ENCODE measurements at regions not wholly inside any gene's neighbourhood (a gene's known extent, or its start where the extent isn't known, plus 50 kb on each side); places are given as distances from the start of the nearest gene placed in this dataset.

DNA sequence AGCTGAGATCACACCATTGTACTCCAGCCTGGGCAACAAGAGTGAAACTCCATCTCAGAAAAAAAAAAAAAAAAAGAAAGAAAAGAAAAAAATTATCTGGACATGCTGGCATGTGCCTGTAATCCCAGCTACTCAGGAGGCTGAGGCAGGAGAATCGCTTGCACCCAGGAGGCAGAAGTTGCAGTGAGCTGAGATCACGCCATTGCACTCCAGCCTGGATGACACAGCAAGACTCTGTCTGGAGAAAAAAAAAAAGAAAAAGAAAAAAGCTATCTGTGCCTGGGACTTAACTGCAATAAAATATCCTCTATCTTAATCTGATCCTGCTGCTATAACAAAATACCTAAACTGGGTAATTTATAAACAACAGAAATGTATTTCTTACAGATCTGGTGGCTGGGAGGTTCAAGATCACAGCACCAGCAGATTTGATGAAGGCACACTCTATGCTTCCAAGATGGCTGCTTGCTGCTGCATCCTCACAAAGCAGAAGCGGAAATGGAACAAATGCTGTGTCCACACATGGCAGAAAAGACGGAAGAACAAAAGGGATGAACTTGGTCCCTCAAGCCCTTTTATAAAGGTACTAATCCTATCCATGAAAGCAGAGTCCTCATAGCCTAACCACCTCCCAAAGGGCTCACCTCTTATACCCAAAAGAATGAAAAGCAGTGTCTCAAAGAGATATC, 273.3 kb upstream of the JARID2 start:
- no peak for ATAC-seq (ENCODE audit: low FRiP score)
- no peak for DNase-seq (ENCODE audit: low spot score)
- TF ChIP-seq, protein P1, sequence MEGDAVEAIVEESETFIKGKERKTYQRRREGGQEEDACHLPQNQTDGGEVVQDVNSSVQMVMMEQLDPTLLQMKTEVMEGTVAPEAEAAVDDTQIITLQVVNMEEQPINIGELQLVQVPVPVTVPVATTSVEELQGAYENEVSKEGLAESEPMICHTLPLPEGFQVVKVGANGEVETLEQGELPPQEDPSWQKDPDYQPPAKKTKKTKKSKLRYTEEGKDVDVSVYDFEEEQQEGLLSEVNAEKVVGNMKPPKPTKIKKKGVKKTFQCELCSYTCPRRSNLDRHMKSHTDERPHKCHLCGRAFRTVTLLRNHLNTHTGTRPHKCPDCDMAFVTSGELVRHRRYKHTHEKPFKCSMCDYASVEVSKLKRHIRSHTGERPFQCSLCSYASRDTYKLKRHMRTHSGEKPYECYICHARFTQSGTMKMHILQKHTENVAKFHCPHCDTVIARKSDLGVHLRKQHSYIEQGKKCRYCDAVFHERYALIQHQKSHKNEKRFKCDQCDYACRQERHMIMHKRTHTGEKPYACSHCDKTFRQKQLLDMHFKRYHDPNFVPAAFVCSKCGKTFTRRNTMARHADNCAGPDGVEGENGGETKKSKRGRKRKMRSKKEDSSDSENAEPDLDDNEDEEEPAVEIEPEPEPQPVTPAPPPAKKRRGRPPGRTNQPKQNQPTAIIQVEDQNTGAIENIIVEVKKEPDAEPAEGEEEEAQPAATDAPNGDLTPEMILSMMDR (IDR thresholded peaks at IDR 0.05): no peak

DNA sequence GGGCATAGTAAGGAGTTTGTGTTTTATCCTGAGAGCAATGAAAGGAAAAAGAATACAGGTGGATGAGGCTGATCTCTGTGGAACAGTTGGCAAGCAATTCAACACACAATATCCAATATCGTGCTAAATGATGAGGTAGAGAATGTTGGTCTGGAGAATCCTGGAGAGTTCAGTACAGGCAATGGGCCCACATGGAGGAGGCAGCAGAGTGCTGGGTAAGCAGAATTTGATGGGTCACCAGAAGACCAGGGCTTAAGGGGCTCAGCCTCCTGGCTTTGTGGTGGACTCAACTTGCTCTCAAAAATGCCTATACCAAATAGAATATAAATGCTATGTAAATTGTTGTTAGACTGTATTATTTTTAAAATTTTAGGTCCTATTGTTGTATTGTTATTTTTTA, 271.5 kb upstream of the JARID2 start:
- ATAC-seq (ENCODE audit: low FRiP score) (no peak), DNase-seq (ENCODE audit: low spot score) (no peak)
- TF ChIP-seq, protein P1 (IDR thresholded peaks at IDR 0.05): no peak

DNA sequence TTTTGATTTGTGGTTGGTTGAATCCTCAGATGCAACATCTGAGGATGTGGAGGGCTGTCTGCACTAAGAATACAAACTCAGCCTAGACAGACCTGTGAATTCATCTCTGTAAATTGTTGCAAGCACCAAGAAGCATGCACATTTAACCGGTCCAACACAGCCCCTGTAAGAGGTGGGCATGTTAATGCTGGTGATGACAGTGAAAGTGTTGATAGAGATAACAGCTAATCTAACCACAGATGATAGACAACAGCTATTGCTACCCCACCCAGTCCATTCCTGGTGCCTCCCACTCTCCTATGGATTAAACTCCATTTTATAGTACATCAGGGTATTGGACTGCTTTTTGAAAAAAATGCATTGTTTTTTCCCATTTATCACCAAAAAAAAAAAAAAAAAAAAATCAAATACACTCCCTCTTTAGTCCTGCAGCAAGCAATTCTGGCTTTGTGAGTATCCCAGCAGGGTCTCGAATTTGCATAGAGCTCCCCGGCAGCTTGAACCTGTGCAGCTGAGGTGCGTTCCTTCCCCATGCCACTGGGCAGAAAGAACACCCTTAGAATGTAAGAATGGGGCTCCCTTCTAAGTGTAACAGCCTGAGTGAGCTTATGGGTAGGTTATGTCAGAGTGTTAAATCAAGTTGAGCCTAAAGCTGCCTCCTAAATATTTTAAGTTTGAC, 270.9 kb upstream of the JARID2 start:
- TF ChIP-seq, protein P1 (IDR thresholded peaks at IDR 0.05): no peak
- ATAC-seq (ENCODE audit: low FRiP score) (no peak), DNase-seq (ENCODE audit: low spot score) (no peak)

DNA sequence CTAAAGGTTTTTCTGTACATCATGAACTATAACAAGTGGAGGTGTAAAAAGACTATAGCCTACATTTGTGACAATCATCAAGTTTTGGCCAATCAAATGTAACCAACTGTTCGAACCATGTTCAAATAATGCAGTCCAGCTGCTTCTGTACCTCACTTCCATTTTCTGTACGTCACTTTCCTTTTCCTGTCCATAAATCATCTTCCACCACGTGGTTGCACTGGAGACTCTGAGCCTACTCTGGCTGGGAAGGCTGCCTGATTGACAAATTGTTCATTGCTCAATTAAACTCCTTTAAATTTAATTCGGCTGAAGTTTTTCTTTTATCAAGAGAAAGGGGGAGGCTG, 270.4 kb upstream of the JARID2 start:
- DNase-seq (ENCODE audit: low spot score) (no peak), ATAC-seq (ENCODE audit: low FRiP score) (no peak)
- TF ChIP-seq, protein P1 (IDR thresholded peaks at IDR 0.05): no peak

DNA sequence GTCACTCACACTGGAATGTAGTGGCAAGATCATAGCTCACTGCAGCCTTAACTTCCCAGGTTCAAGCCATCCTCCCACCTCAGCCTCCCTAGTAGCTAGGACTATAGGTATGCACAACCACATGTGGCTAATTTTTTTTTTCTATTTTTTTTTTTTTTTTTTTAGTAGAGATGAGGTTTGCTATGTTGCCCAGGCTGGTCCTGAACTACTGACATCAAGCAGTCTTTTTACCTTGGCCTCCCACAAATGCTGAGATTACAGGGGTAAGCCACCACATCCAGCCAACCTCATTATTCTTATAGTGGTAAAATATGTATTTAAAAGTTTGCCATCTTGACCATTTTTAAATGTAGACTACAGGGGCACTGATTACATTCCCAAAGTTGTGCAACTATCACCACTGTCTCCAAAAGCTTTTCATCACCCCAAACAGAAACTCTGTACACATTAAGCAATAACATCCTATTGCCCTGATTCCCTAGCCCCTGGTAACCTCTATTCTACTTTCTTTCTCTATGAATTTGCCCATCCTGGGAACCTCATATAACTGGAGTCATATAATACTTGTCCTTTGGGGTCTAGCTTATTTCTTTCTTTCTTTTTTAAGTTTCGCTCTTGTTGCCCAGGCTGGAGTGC, 268.0 kb upstream of the JARID2 start:
- ATAC-seq (ENCODE audit: low FRiP score): no peak
- TF ChIP-seq, protein P1 (IDR thresholded peaks at IDR 0.05): no peak

DNA sequence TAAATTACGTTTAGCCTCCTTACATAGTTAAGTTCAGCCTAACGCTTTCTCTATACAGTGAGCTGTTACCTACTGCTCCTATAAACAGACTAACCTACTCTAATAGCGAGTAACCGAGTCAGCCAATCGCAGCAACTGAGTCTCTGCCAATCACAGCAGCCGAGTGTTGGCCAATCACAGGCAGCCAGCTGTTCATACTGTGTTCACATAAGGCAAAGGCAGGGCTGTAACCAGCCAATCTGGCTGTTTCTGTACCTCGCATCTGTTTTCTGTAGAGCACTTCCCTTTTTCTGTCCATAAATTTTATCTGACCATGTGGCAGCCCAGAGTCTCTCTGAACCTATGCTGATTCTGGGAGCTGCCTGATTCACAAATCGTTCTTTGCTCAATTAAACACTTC, 263.9 kb upstream of the JARID2 start:
- TF ChIP-seq, protein P1 (IDR thresholded peaks at IDR 0.05): no peak
- DNase-seq (ENCODE audit: low spot score) (no peak), ATAC-seq (ENCODE audit: low FRiP score) (no peak)

More for the DNA sequence above, 268.0 kb upstream of the JARID2 start:
- no peak for DNase-seq (ENCODE audit: low spot score)

All from omental fat pad (tissue), 3 donors.